ENCODE measurements at regions not wholly inside any gene's neighbourhood (a gene's known extent, or its start where the extent isn't known, plus 50 kb on each side); places are given as distances from the start of the nearest gene placed in this dataset.

DNA sequence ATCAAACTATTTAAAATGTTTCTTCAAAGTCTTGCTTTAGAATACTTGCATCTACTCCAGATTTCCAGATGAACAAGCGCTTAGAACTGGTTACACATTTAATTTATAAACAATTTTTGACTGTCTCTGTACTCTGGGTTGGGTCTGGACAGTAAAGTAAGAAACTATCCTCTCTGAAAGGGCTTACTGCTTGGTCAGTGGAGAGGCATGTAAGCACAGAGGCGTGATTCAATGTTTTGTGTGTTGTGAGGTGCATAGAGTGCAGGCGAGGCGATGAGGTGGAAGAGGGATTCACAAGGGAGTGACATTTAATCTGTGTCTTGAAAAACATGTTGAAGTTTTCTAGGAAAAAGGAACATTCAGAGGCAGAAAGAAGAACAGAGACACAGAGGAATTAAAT is 231.4 kb downstream of the VEGFC start:
- TF ChIP-seq, protein P1, sequence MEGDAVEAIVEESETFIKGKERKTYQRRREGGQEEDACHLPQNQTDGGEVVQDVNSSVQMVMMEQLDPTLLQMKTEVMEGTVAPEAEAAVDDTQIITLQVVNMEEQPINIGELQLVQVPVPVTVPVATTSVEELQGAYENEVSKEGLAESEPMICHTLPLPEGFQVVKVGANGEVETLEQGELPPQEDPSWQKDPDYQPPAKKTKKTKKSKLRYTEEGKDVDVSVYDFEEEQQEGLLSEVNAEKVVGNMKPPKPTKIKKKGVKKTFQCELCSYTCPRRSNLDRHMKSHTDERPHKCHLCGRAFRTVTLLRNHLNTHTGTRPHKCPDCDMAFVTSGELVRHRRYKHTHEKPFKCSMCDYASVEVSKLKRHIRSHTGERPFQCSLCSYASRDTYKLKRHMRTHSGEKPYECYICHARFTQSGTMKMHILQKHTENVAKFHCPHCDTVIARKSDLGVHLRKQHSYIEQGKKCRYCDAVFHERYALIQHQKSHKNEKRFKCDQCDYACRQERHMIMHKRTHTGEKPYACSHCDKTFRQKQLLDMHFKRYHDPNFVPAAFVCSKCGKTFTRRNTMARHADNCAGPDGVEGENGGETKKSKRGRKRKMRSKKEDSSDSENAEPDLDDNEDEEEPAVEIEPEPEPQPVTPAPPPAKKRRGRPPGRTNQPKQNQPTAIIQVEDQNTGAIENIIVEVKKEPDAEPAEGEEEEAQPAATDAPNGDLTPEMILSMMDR (IDR thresholded peaks at IDR 0.05; ENCODE audit: unreplicated experiment), result no peak
- Mint-ChIP-seq H3K4me3 (ENCODE audit: low read depth) (no peak overlapping the region), H3K4me1 (ENCODE audit: low read depth) (no peaks in the 10 kb centered on the region), H3K27me3 (peaks cover 4% of the 10 kb centered on the region), H3K9me3 (ENCODE audit: low read depth) (no peaks in the 10 kb centered on the region), H3K27ac (no peak overlapping the region), H3K36me3 (ENCODE audit: insufficient read depth) (no peaks in the 10 kb centered on the region)
- DNase-seq (ENCODE audit: low spot score, unreplicated experiment), result no peak

DNA sequence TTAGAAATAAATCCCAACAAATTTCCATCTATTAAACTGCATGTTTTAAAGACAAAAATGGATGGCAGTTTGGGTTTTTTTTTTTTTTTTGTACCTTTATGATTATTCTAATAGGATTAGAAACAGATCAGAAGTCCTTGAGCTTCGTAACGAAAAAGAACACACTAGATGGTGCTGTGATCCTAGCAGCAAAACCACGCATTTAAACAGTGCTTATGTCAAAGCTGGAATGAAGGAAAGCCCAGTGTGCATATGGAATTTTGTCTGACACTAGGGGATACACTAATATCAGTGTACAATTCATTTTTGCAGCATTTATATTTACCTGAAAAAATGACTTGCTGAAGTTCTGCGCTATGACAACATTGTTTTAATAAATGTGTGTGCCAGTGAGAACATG is 229.1 kb downstream of the VEGFC start:
- H3K4me1 Mint-ChIP-seq (ENCODE audit: low read depth), result no peaks in the 10 kb centered on the region
- H3K27me3 Mint-ChIP-seq, result peaks cover 10% of the 10 kb centered on the region
- no peak for DNase-seq (ENCODE audit: low spot score, unreplicated experiment)
- no peaks in the 10 kb centered on the region for H3K9me3 Mint-ChIP-seq (ENCODE audit: low read depth)
- H3K27ac Mint-ChIP-seq, result no peak overlapping the region
- no peaks in the 10 kb centered on the region for H3K36me3 Mint-ChIP-seq (ENCODE audit: insufficient read depth)
- no peak overlapping the region for H3K4me3 Mint-ChIP-seq (ENCODE audit: low read depth)
- TF ChIP-seq, protein P1 (IDR thresholded peaks at IDR 0.05; ENCODE audit: unreplicated experiment), result no peak

DNA sequence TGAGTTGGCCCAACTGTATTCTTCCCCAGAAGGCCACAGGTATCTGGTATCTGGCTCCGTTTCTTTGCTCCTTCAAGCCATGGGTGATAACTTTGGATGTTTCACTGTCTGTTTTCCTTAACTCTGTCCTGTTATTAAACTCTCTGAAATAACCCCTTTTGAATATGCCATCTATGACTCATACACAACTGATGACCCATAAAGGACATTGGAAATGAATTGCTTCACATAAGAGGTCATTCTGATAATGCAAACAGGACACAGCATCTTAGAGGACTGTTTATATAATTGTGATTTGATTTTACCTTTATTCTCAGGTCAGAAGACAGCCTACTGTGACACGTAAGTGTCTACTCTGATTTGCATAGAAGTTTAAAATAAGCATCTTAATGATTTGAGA is 227.7 kb downstream of the VEGFC start:
- Mint-ChIP-seq H3K9me3 (ENCODE audit: low read depth) (no peaks in the 10 kb centered on the region), H3K4me1 (ENCODE audit: low read depth) (no peaks in the 10 kb centered on the region), H3K4me3 (ENCODE audit: low read depth) (no peak overlapping the region), H3K27ac (no peak overlapping the region), H3K36me3 (ENCODE audit: insufficient read depth) (no peaks in the 10 kb centered on the region), H3K27me3 (peaks cover 11% of the 10 kb centered on the region)
- TF ChIP-seq, protein P1 (IDR thresholded peaks at IDR 0.05; ENCODE audit: unreplicated experiment), result no peak
- DNase-seq (ENCODE audit: low spot score, unreplicated experiment), result no peak

DNA sequence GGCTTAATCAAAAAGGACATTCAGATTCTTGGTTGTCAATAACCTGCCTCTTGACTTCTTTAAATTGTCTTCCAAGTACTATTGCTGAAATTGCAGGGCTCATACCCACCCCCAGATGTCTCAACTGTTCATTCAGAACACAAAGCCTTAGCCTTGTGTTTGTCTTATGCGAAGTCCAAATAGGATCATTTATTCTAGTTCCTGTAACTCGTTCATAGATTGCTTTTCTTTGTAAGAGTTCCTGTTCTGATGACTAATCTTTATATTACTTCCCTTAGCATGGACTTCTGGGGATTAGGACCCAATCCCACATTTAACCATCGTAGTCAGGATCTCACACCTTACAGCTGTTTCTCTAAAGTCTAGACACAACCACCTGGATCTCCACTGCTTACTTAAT is 226.0 kb downstream of the VEGFC start:
- Mint-ChIP-seq H3K9me3 (ENCODE audit: low read depth) (no peaks in the 10 kb centered on the region), H3K27ac (no peak overlapping the region), H3K4me1 (ENCODE audit: low read depth) (no peaks in the 10 kb centered on the region), H3K36me3 (ENCODE audit: insufficient read depth) (no peaks in the 10 kb centered on the region), H3K4me3 (ENCODE audit: low read depth) (no peak overlapping the region), H3K27me3 (peaks cover 6% of the 10 kb centered on the region)
- TF ChIP-seq, protein P1 (IDR thresholded peaks at IDR 0.05; ENCODE audit: unreplicated experiment), result no peak
- DNase-seq (ENCODE audit: low spot score, unreplicated experiment), result no peak

DNA sequence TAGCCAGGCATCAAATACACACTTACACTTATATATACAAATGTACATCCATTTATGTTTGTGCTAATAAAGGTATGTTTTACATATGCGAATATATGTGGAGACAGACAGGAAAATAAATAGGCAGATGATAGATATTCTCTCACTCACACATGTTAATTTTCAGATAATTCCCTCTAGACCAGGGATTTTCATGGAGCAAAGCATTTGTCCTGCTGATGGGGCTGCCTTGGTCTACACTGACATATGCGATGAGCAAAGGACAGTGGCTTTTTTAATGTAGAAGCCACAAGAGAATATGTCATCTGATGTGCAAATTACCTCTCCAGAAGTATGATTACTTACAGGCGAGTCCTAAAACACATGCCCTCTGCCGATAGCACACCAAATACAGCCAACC is 224.5 kb downstream of the VEGFC start:
- Mint-ChIP-seq H3K4me3 (ENCODE audit: low read depth) (no peak overlapping the region), H3K4me1 (ENCODE audit: low read depth) (no peaks in the 10 kb centered on the region), H3K36me3 (ENCODE audit: insufficient read depth) (no peaks in the 10 kb centered on the region), H3K27me3 (peaks cover 6% of the 10 kb centered on the region), H3K9me3 (ENCODE audit: low read depth) (no peaks in the 10 kb centered on the region), H3K27ac (no peak overlapping the region)
- no peak for DNase-seq (ENCODE audit: low spot score, unreplicated experiment)
- TF ChIP-seq, protein P1 (IDR thresholded peaks at IDR 0.05; ENCODE audit: unreplicated experiment), result no peak

Data from progenitor cell of endocrine pancreas (in vitro differentiated cells).